Aorta (tissue), 5 donors: ENCODE measurements at regions not wholly inside any gene's neighbourhood (a gene's known extent, or its start where the extent isn't known, plus 50 kb on each side); places are given as distances from the start of the nearest gene placed in this dataset.

Experiments used
- ATAC-seq: fragments of 200-7000 bp; cut with Tn5 transposase; one replicate; pipeline ENCODE4 v1.9.1; 2022; ENCODE audit warnings: moderate library complexity; ENCODE audit not compliant: low FRiP score
- DNase-seq, 2 donors: peaks; one replicate each; pipeline ENCODE4 v3.0.0-alpha.2; 2020
- H3K27ac ChIP-seq, 2 donors: one replicate each; pipeline ENCODE4 v1.5.1; 2013; ENCODE audit warnings: low read length in 2 of 2, mild to moderate bottlenecking in 2 of 2, moderate library complexity in 2 of 2, control low read depth in 1 of 2, inconsistent platforms in 1 of 2, low read depth in 1 of 2
- H3K27me3 ChIP-seq, 2 donors: one replicate each; pipeline ENCODE4 v1.6.1; 2013; ENCODE audit warnings: control low read depth in 1 of 2, low read length in 1 of 2, mild to moderate bottlenecking in 1 of 2, moderate library complexity in 1 of 2; ENCODE audit not compliant: insufficient read depth in 2 of 2, control insufficient read depth in 1 of 2
- H3K36me3 ChIP-seq, 2 donors: one replicate each; pipeline ENCODE4 v1.6.1; 2013; ENCODE audit warnings: control low read depth in 1 of 2, low read length in 1 of 2, mild to moderate bottlenecking in 1 of 2; ENCODE audit not compliant: insufficient read depth in 2 of 2, control insufficient read depth in 1 of 2
- H3K4me1 ChIP-seq, 2 donors: one replicate each; pipeline ENCODE4 v1.6.1; 2013; ENCODE audit warnings: low read length in 2 of 2, control low read depth in 1 of 2, mild to moderate bottlenecking in 1 of 2, moderate library complexity in 1 of 2; ENCODE audit not compliant: insufficient read depth in 2 of 2, control insufficient read depth in 1 of 2
- H3K4me3 ChIP-seq, 2 donors: one replicate each; pipeline ENCODE4 v1.5.1; 2013; ENCODE audit warnings: low read length in 2 of 2, control low read depth in 1 of 2, mild to moderate bottlenecking in 1 of 2
- H3K9me3 ChIP-seq: one replicate; pipeline ENCODE4 v1.6.1; 2013; ENCODE audit warnings: mild to moderate bottlenecking, low read length; ENCODE audit not compliant: control insufficient read depth
- WGBS, 2 donors: extraction: QIAGEN DNeasy Blood & Tissue Kit; methylation state at CpG; one replicate each; pipeline ENCODE4 v1.1.7; 2013; 5-methylcytosine and 5-hydroxymethylcytosine counted together
- intact Hi-C, 2 donors: fragments of 100-400 bp; cut with DNase I; formaldehyde crosslinking; loops; one replicate each; pipeline versions ENCODE4 v1.14.2 to v1.15.0; 2022
- donor health status: healthy with polysubstance abuse.
- donor health status: Bipolar disorder and iron deficiency.
- donor health status: DM: no; HTN: no; CAD: no.
- donor health status: DM: no; HTN: no; CAD: no.
- donor health status: DM: yes; HTN: yes; CAD: no.

- ATAC-seq: no peak
- H3K36me3 ChIP-seq: no peaks in the 10 kb centered on the region
- WGBS, 2 donors: 93% methylated on average over 4 of the region's 4 CpGs
- H3K27me3 ChIP-seq: no peaks in the 10 kb centered on the region
- no peak overlapping the region for H3K4me3 ChIP-seq
- intact Hi-C loops: no loop called here
- DNase-seq: no peak
- H3K27ac ChIP-seq: no peak overlapping the region
- H3K4me1 ChIP-seq: no peaks in the 10 kb centered on the region
- H3K9me3 ChIP-seq: no peaks in the 10 kb centered on the region
Measured at GRCh38 chr20:57842720-57843119, 132.9 kb upstream of the PMEPA1 start.

DNA sequence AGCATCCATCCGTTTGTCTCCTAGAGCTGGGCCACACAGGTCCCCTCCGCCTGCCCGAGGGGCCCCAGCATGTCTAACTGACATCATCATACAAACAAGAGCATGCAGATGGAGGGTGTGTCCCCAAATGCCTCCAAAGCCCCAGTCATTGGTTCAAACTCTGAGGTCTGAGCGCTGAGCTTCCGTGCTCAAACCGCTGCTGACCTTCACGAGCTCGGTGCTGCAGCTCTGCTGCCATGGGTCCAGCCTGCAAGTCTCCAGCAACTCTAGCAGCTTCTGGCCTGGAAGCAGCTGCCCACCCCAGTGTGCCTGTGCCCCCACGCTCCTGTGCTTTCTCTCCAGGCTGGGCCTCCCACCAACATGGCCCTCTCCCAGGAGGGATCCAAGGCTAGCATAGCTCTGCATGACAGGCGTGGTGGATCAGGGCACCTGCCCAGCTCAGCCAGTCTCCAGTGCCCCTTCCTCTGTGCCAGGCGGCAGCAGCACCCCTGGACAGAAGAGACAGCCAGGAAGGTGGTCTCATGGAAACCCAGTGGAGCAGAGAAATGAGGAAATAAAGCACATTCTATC, 131.6 kb upstream of the PMEPA1 start:
- no peak overlapping the region for H3K4me3 ChIP-seq
- ATAC-seq: peak; percentile 5
- H3K36me3 ChIP-seq: no peaks in the 10 kb centered on the region
- DNase-seq: no peak
- H3K27ac ChIP-seq: no peak overlapping the region
- intact Hi-C loops: no loop called here
- H3K9me3 ChIP-seq: no peaks in the 10 kb centered on the region
- 95% methylated on average over 11 of the region's 11 CpGs for WGBS, 2 donors
- no peaks in the 10 kb centered on the region for H3K4me1 ChIP-seq
- H3K27me3 ChIP-seq: no peaks in the 10 kb centered on the region

- ATAC-seq (no peak), DNase-seq (no peak)
- 93 to 96% methylated on average over 19 of the region's 19 CpGs for WGBS, 2 donors
- intact Hi-C loops: no loop called here
- no peak overlapping the region for H3K27ac ChIP-seq
- no peak overlapping the region for H3K4me3 ChIP-seq
- H3K9me3 ChIP-seq: no peaks in the 10 kb centered on the region
- H3K36me3 ChIP-seq: no peaks in the 10 kb centered on the region
- H3K4me1 ChIP-seq: no peaks in the 10 kb centered on the region
- H3K27me3 ChIP-seq: no peaks in the 10 kb centered on the region
Measured at GRCh38 chr20:57840504-57841296, 130.9 kb upstream of the PMEPA1 start.

DNA sequence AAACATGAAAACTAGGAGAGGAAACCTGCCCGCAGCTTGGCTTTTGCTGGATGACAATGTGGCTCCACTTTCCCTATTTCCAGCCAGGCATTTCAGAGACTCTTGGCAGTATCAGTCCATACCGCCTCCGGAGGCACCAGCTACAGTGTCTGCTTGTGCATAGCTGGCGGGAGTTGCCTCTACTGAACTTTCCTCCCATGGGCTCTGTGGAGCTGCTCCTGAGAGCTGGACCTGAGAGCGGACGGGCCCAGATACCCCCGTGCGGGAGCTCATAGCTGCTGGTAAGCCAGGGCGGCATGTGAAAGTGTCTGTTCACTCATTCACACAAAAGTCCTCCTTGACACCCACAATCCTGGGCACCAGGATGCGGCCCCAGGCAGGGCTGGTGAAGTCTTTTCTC, 130.3 kb upstream of the PMEPA1 start:
- no peak overlapping the region for H3K27ac ChIP-seq
- 47 to 57% methylated on average over 10 of the region's 10 CpGs for WGBS, 2 donors
- no peak overlapping the region for H3K4me3 ChIP-seq
- ATAC-seq (no peak), DNase-seq (no peak)
- no peaks in the 10 kb centered on the region for H3K4me1 ChIP-seq
- no peaks in the 10 kb centered on the region for H3K36me3 ChIP-seq
- intact Hi-C loops: no loop called here
- no peaks in the 10 kb centered on the region for H3K27me3 ChIP-seq
- H3K9me3 ChIP-seq: no peaks in the 10 kb centered on the region

- Histone ChIP-seq H3K27me3 (no peaks in the 10 kb centered on the region), H3K36me3 (no peaks in the 10 kb centered on the region), H3K4me1 (no peaks in the 10 kb centered on the region), H3K9me3 (no peaks in the 10 kb centered on the region), H3K4me3 (no peak overlapping the region), H3K27ac (no peak overlapping the region)
- DNase-seq (no peak), ATAC-seq (no peak)
- 88 to 90% methylated on average over 18 of the region's 18 CpGs for WGBS, 2 donors
- intact Hi-C loops: no loop called here
Measured at GRCh38 chr20:57838670-57839151, 128.9 kb upstream of the PMEPA1 start.

DNA sequence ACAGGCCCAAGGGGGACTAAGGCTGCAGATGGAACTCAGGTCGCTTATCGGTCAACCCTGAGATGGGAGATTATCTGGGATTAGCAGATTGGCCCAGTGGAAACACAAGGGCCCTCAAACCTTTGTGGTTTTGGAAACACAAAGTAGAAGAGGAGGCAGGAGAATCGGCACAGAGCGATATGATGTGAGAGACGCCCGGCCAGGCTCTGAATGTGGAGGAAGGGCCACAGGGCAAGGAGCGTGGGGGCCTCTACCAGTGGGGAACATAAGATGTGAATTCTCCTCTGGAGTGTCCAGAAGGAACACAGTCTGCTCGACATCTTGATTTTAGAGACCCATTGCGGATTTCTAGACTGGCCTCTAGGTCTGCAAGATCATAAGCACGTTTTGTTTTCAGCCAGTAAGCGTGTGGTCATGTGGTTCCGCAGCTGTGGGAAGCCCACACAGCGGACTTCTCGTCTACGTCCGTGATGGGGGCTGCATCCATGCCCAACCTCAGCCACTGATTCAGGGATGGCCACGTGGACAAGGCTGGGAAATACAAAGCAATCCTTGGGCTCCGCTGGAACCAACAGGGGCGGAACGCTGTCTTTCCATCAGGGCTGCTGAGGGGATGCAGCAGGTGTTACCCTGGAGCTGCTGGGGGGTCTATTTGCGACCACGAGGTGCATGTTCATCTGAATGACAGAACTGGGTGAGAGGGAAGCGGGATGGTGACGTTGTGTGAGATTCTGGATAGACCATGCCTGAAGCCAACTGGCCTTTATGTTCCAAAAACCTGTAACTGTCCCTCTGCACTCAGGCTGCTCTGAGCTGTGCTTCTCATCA, 127.6 kb upstream of the PMEPA1 start:
- Histone ChIP-seq H3K36me3 (no peaks in the 10 kb centered on the region), H3K4me3 (no peak overlapping the region), H3K4me1 (no peaks in the 10 kb centered on the region), H3K27ac (no peak overlapping the region), H3K27me3 (no peaks in the 10 kb centered on the region), H3K9me3 (no peaks in the 10 kb centered on the region)
- DNase-seq (no peak), ATAC-seq (no peak)
- intact Hi-C loops: no loop called here
- 96 to 97% methylated on average over 24 of the region's 24 CpGs for WGBS, 2 donors

DNA sequence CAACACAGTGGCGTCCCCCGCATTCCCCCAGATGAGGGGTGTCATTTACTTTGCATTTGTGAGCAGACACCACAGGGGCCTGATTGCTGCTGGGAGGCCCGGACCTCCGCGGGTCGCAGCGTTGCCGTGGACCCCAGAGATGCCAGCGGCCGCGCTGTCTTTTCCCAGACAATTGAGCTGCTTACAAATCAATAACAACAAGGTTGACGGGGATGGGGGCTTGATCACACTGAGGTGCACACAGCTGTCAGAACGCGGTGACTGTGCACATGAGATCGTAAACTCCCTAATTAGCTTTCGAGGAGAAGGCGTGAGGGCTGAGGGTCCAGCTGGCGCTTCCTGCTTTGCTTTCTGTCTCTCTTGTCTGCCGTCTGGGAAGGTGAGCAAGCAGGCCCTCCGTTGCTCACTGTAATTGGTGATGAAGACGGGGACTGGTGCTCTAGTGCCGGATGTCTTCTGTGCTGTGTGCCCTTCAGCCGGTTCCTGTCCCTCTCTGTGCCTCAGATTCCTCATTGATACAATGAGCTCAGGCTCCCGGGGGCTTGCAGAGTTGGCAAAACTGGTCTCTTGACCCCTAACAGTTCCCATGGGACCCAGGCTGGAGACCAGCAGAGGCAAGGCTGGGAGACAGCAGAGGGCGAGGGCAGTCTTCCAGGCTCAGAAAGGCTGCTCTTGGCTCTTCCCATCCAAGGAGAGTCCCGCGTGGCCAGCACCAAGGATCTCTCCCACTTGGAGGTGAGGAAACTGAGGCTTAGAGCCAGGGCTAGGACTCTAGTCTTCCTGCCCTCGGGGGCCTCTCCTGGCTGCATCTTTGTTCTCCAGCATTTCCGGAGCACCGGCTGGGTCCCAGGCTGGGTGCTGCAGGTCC, 126.0 kb upstream of the PMEPA1 start:
- intact Hi-C loops: no loop called here
- Histone ChIP-seq H3K27me3 (no peaks in the 10 kb centered on the region), H3K4me3 (no peak overlapping the region), H3K9me3 (no peaks in the 10 kb centered on the region), H3K36me3 (no peaks in the 10 kb centered on the region), H3K4me1 (no peaks in the 10 kb centered on the region), H3K27ac (no peak overlapping the region)
- ATAC-seq: no peak
- DNase-seq: no peak
- 84% methylated on average over 30 of the region's 30 CpGs for WGBS, 2 donors

GRCh38 chr20:57835074-57835452, 125.2 kb upstream of the PMEPA1 start:
- intact Hi-C loops: no loop called here
- WGBS, 2 donors: 96% methylated on average over 1 of the region's 1 CpG
- ATAC-seq (no peak), DNase-seq (no peak)
- Histone ChIP-seq H3K9me3 (no peaks in the 10 kb centered on the region), H3K27ac (no peak overlapping the region), H3K4me1 (no peaks in the 10 kb centered on the region), H3K4me3 (no peak overlapping the region), H3K27me3 (no peaks in the 10 kb centered on the region), H3K36me3 (no peaks in the 10 kb centered on the region)
